HEK293T (cell line): ENCODE measurements at regions not wholly inside any gene's neighbourhood (a gene's known extent, or its start where the extent isn't known, plus 50 kb on each side); places are given as distances from the start of the nearest gene placed in this dataset.

Source experiments
- BHLHE40 ChIP-seq: fragments of 450-650 bp; IDR thresholded peaks from 2 replicates; pipeline ENCODE4 v1.6.1; 2016; ENCODE audit warnings: mild to moderate bottlenecking, moderate library complexity, borderline replicate concordance
- ELF4 ChIP-seq: fragments of 450-650 bp; IDR thresholded peaks from 2 replicates; pipeline ENCODE4 v1.6.1; 2017; ENCODE audit warnings: antibody characterized with exemption
- L3MBTL2 ChIP-seq: fragments of 450-650 bp; conservative IDR thresholded peaks from 2 replicates; pipeline ENCODE4 v1.6.1; 2016; ENCODE audit warnings: mild to moderate bottlenecking
- SUZ12 ChIP-seq: fragments of 450-650 bp; IDR thresholded peaks from 2 replicates; pipeline ENCODE4 v1.6.1; 2016; ENCODE audit warnings: mild to moderate bottlenecking

GRCh38 chr20:60941379-60941778 lies 310.7 kb upstream of the CDH4 start:
- no peak for TF ChIP-seq L3MBTL2
- TF ChIP-seq BHLHE40, result no peak
- TF ChIP-seq SUZ12, result no peak
- no peak for TF ChIP-seq ELF4
